Left ventricle myocardium inferior (tissue), 1 donor: ENCODE measurements at regions not wholly inside any gene's neighbourhood (a gene's known extent, or its start where the extent isn't known, plus 50 kb on each side); places are given as distances from the start of the nearest gene placed in this dataset.
A peak's percentile ranks its signal among the peaks of the same experiment; 100 is the strongest.

Source experiments
- DNase-seq: peaks from one replicate; pipeline ENCODE4 v3.0.0-alpha.2; 2020
- H3K27ac ChIP-seq: fragments of 200-600 bp; replicated peaks from 2 replicates; pipeline ENCODE4 v1.8.0; 2021
- H3K27me3 ChIP-seq: fragments of 200-600 bp; 2 replicates; pipeline ENCODE4 v1.8.0; 2021; ENCODE audit warnings: low read depth
- H3K36me3 ChIP-seq: fragments of 200-600 bp; 2 replicates; pipeline ENCODE4 v1.8.0; 2021
- H3K4me1 ChIP-seq: fragments of 200-600 bp; 2 replicates; pipeline ENCODE4 v1.8.0; 2021
- H3K4me3 ChIP-seq: fragments of 200-600 bp; 2 replicates; pipeline ENCODE4 v1.8.0; 2021; ENCODE audit warnings: mild to moderate bottlenecking, moderate library complexity
- H3K9me3 ChIP-seq: fragments of 200-600 bp; replicated peaks from 2 replicates; pipeline ENCODE4 v1.8.0; 2021
- intact Hi-C: fragments of 100-400 bp; cut with micrococcal nuclease; formaldehyde crosslinking; loops from one replicate; pipeline ENCODE4 v1.11.0; 2022
- TF ChIP-seq, protein P1 (sequence below): fragments of 200-600 bp; IDR thresholded peaks from 2 replicates; pipeline ENCODE4 v1.8.0; 2021; ENCODE audit warnings: antibody characterized with exemption, mild to moderate bottlenecking, borderline replicate concordance
- donor health status: DM: no; HTN: yes; CAD: no; lungs with severe emphysema.

DNA sequence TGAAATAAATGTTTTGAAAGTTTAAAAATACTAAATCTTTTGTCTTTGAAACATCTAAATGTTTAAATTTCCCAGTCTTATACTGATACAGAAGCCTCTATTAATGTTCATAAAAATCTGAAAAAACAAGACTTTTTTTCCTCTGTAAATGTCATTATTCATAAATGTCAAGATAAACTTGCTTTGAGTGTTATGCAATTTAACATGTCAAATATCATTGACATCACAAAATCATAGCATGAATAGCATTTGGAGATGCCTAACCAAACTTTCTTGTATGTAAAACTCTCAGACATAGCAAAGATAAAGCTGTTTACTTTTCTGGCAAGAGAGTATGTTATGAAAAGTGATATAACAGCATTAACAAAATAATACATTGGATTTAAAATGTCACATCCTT is 128.0 kb upstream of the CDH19 start:
- peaks cover 15% of the 10 kb centered on the region for H3K9me3 ChIP-seq
- no peak overlapping the region for H3K4me3 ChIP-seq
- no peak for DNase-seq
- TF ChIP-seq, protein P1, sequence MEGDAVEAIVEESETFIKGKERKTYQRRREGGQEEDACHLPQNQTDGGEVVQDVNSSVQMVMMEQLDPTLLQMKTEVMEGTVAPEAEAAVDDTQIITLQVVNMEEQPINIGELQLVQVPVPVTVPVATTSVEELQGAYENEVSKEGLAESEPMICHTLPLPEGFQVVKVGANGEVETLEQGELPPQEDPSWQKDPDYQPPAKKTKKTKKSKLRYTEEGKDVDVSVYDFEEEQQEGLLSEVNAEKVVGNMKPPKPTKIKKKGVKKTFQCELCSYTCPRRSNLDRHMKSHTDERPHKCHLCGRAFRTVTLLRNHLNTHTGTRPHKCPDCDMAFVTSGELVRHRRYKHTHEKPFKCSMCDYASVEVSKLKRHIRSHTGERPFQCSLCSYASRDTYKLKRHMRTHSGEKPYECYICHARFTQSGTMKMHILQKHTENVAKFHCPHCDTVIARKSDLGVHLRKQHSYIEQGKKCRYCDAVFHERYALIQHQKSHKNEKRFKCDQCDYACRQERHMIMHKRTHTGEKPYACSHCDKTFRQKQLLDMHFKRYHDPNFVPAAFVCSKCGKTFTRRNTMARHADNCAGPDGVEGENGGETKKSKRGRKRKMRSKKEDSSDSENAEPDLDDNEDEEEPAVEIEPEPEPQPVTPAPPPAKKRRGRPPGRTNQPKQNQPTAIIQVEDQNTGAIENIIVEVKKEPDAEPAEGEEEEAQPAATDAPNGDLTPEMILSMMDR: no peak
- H3K27me3 ChIP-seq: no peaks in the 10 kb centered on the region
- H3K27ac ChIP-seq: no peak overlapping the region
- intact Hi-C loops: no loop called here
- H3K4me1 ChIP-seq: no peaks in the 10 kb centered on the region
- no peaks in the 10 kb centered on the region for H3K36me3 ChIP-seq

DNA sequence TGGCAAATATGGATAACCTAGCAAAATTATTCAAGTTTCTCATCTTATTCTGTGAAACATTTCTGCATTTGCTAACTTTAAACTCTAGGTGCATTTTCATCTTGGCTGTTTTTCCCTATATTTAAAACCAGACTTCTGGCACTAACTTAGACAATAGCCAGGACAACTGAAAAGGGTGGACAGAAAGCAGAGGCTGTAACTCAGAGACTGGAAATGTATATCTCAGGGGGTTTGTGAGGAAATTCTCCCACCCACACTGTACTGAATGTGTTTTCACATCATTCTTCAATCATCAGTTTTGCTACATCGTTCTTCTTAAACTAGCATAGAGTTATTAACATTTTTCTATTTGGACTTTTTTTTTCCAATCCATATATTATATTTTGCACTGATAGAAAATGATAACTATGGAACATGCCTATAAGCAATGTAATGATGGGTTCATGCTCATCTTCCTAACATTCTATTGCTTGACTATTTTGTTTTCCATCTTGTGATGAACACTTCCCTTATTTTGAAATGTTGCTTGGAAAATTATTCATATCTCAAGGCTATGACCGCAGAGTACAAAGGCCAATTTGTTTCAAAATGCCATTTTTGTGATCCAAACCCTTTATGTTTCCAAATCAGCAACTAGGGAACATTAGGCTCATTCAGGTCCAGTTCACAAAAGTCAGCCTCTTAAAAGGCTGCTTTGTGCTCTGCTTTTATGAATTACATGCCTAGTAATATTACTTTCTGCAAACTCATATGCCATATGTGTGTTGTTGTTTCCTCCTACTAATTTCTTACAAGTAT is 125.8 kb upstream of the CDH19 start:
- DNase-seq: no peak
- H3K4me3 ChIP-seq: no peak overlapping the region
- H3K27ac ChIP-seq: peak overlapping the region; percentile 79
- H3K4me1 ChIP-seq: no peaks in the 10 kb centered on the region
- peaks cover 6% of the 10 kb centered on the region for H3K9me3 ChIP-seq
- no peaks in the 10 kb centered on the region for H3K27me3 ChIP-seq
- intact Hi-C loops: no loop called here
- TF ChIP-seq, protein P1: no peak
- H3K36me3 ChIP-seq: no peaks in the 10 kb centered on the region

DNA sequence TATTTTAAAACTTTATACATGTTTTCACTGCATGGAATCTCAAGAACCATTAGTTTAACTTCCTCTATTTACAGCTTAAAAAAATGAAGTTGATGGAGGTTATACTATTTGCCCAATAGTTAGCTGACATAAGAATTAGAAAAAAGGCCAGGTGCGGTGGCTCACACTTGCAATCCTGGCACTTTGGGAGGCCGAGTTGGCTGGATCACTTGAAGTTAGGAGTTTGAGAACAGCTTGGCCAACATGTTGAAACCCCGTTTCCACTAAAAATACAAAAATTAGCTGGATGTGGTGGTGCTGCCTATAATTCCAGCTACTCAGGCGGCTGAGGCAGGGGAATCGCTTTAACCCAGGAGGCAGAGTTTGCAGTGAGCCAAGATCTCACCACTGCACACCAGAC is 125.1 kb upstream of the CDH19 start:
- no peaks in the 10 kb centered on the region for H3K36me3 ChIP-seq
- no peaks in the 10 kb centered on the region for H3K27me3 ChIP-seq
- TF ChIP-seq, protein P1: no peak
- peak overlapping the region; percentile 79 for H3K27ac ChIP-seq
- H3K9me3 ChIP-seq: peaks cover 6% of the 10 kb centered on the region
- H3K4me3 ChIP-seq: no peak overlapping the region
- peak; percentile 37 for DNase-seq
- no peaks in the 10 kb centered on the region for H3K4me1 ChIP-seq
- intact Hi-C loops: no loop called here

DNA sequence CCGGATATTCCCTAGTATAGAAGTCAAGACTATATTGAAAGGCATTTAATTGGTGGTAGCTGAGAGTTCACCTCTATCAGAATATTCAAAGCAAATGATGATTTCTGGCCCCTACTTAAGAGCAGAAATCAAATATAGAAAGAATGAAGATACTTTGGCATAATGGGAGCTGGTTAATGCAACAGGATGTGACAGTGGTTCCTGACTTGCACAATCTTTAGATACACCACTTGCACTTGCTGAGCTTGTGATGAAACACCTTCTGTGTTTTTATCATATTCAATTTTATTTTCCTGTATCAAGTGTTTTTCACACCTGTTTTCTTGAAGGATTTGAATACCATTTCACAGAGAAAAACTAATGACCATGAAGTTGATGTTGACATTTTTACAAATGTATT is 124.1 kb upstream of the CDH19 start:
- no peak for DNase-seq
- Histone ChIP-seq H3K36me3 (no peaks in the 10 kb centered on the region), H3K9me3 (peaks cover 3% of the 10 kb centered on the region), H3K4me3 (no peak overlapping the region), H3K4me1 (no peaks in the 10 kb centered on the region), H3K27me3 (no peaks in the 10 kb centered on the region), H3K27ac (peak overlapping the region; percentile 79)
- TF ChIP-seq, protein P1: no peak
- intact Hi-C loops: no loop called here

DNA sequence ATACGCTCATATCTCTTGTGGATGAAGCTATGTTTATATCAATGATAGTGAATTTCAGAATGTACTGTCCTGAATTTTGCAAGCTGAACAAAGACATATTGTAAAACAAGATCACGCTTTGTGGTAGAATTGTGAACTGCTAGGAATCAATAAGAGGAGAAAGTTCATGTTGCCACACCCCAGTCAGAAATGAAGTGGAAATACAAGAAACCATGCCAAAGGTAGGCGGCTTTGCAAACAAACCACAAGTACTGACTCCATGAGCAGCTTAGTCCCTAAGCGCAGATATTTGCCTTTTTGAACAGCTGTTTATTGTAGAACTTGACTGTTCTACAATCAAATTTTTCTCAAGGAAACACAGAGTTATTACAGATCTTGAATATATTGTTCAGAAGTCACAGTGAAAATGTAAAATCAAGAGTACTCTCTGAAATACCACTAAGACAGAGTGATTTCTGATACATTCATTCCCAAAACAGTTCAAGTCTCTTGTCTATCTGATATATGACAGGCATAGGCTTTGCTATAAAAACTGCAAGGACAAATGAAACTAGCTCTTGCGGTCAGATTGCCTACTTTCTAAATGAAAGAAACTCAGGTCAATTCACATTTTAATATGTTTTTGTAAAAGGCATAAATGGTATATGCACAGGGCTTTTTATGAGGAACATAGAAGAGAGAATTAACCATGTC is 120.9 kb upstream of the CDH19 start:
- Histone ChIP-seq H3K27me3 (no peaks in the 10 kb centered on the region), H3K9me3 (peaks cover 3% of the 10 kb centered on the region), H3K4me1 (no peaks in the 10 kb centered on the region), H3K36me3 (no peaks in the 10 kb centered on the region), H3K4me3 (no peak overlapping the region), H3K27ac (peak overlapping the region; percentile 83)
- intact Hi-C loops: no loop called here
- no peak for DNase-seq
- TF ChIP-seq, protein P1: peak; percentile 32
